PC-3 (cell line): ENCODE measurements at regions not wholly inside any gene's neighbourhood (a gene's known extent, or its start where the extent isn't known, plus 50 kb on each side); places are given as distances from the start of the nearest gene placed in this dataset.

Source experiments
- ATAC-seq: fragments of 200-7000 bp; cut with Tn5 transposase; 2 replicates; pipeline ENCODE4 v1.9.1; 2020; ENCODE audit warnings: mild to moderate bottlenecking, moderate library complexity
- BruUV-seq: library from RNA; stranded (reverse); fragments of 400-500 nt; replicated peaks from 2 replicates; lab custom pipeline; 2021; lab: Mats Ljungman, UMichigan
- CTCF ChIA-PET: fragments of 300-600 bp; sonication (Branson Sonifier 250); formaldehyde crosslinking; loops from one replicate; lab custom pipeline; 2022; ENCODE audit warnings: antibody characterized with exemption; lab: Charles Lee
- POLR2A ChIA-PET: fragments of 300-600 bp; sonication (Branson Sonifier 250); formaldehyde crosslinking; loops from one replicate; lab custom pipeline; 2022; ENCODE audit warnings: antibody characterized with exemption; ENCODE audit not compliant: unreplicated experiment; lab: Charles Lee
- DNase-seq: peaks from one replicate; pipeline ENCODE4 v3.0.0-alpha.2; 2015
- H2AFZ ChIP-seq: fragments of 300-600 bp; sonication (generic); 2 replicates; pipeline ENCODE4 v1.6.0; 2016; ENCODE audit warnings: antibody characterized with exemption, low read length
- H3F3A ChIP-seq: fragments of 300-600 bp; sonication (generic); one replicate; pipeline ENCODE4 v1.6.0; 2017; ENCODE audit warnings: antibody characterized with exemption, low read length, control low read depth, mild to moderate bottlenecking; ENCODE audit not compliant: unreplicated experiment
- H3K27ac ChIP-seq: fragments of 300-600 bp; sonication (generic); 2 replicates; pipeline ENCODE4 v1.5.1; 2016; ENCODE audit warnings: mild to moderate bottlenecking, low read length
- H3K27me3 ChIP-seq: fragments of 300-600 bp; sonication (generic); 2 replicates; pipeline ENCODE4 v1.6.1; 2016; ENCODE audit warnings: low read length, mixed read lengths
- H3K36me3 ChIP-seq: fragments of 300-600 bp; sonication (generic); 2 replicates; pipeline ENCODE4 v1.6.1; 2016; ENCODE audit warnings: low read depth, mixed run types, low read length, mixed read lengths
- H3K4me1 ChIP-seq: fragments of 300-600 bp; sonication (generic); 2 replicates; pipeline ENCODE4 v1.5.1; 2016; ENCODE audit warnings: low read length; ENCODE audit not compliant: insufficient read depth
- H3K4me2 ChIP-seq: fragments of 300-600 bp; sonication (generic); 2 replicates; pipeline ENCODE4 v1.6.0; 2016; ENCODE audit warnings: low read length
- H3K4me3 ChIP-seq: fragments of 300-600 bp; sonication (generic); 2 replicates; pipeline ENCODE4 v1.5.1; 2016; ENCODE audit warnings: mild to moderate bottlenecking, low read length, mixed read lengths
- H3K79me2 ChIP-seq: fragments of 300-600 bp; sonication (generic); 2 replicates; pipeline ENCODE4 v1.6.1; 2017; ENCODE audit warnings: low read length, mixed read lengths
- H3K9ac ChIP-seq: fragments of 300-600 bp; sonication (generic); 2 replicates; pipeline ENCODE4 v1.6.0; 2016; ENCODE audit warnings: mild to moderate bottlenecking, low read length
- H3K9me2 ChIP-seq: fragments of 300-600 bp; sonication (generic); replicated peaks from 2 replicates; pipeline ENCODE4 v1.6.1; 2016; ENCODE audit warnings: mixed run types, low read length, mixed read lengths
- H3K9me3 ChIP-seq: fragments of 300-600 bp; sonication (generic); 2 replicates; pipeline ENCODE4 v1.6.1; 2016; ENCODE audit warnings: low read length, mixed read lengths
- H4K20me1 ChIP-seq: fragments of 300-600 bp; sonication (generic); 2 replicates; pipeline ENCODE4 v1.6.1; 2016; ENCODE audit warnings: low read length, mixed read lengths
- CTCF ChIP-seq: fragments of 300-600 bp; sonication (generic); conservative IDR thresholded peaks from 2 replicates; pipeline ENCODE4 v1.5.1; 2017; ENCODE audit warnings: antibody characterized with exemption, low read depth, mild to moderate bottlenecking, low read length
- EZH2 ChIP-seq: fragments of 300-600 bp; sonication (generic); IDR thresholded peaks from one replicate; pipeline ENCODE4 v1.6.1; 2017; ENCODE audit warnings: antibody characterized with exemption, mild to moderate bottlenecking, low read length; ENCODE audit not compliant: unreplicated experiment
- EZH2phosphoT487 ChIP-seq: fragments of 300-600 bp; sonication (generic); IDR thresholded peaks from 2 replicates; pipeline ENCODE4 v1.6.1; 2018; ENCODE audit warnings: mild to moderate bottlenecking, antibody characterized with exemption, low read length, borderline replicate concordance
- intact Hi-C: fragments of 100-400 bp; cut with micrococcal nuclease; formaldehyde crosslinking; loops from 2 replicates; pipeline ENCODE4 v1.9.0; 2023

GRCh38 chr5:56493766-56494165 is 260.6 kb upstream of the ANKRD55 start:
- no peak overlapping the region for H3K9ac ChIP-seq

GRCh38 chr5:56493308-56493707 is 260.2 kb upstream of the ANKRD55 start:
- no peak for DNase-seq
- no TSS peak for BruUV-seq
- Histone ChIP-seq H3K9ac (no peak overlapping the region), H3K27ac (no peak overlapping the region), H3K79me2 (no peaks in the 10 kb centered on the region), H3K4me2 (no peak overlapping the region), H3F3A (no peaks in the 10 kb centered on the region), H3K4me3 (no peak overlapping the region), H3K9me2 (no peaks in the 10 kb centered on the region), H2AFZ (no peak overlapping the region), H3K36me3 (no peaks in the 10 kb centered on the region), H3K9me3 (no peaks in the 10 kb centered on the region), H3K4me1 (peaks cover 14% of the 10 kb centered on the region), H4K20me1 (no peaks in the 10 kb centered on the region), H3K27me3 (no peaks in the 10 kb centered on the region)
- TF ChIP-seq CTCF (no peak), EZH2phosphoT487 (no peak), EZH2 (no peak)
- POLR2A ChIA-PET = no interaction called here
- intact Hi-C loops = no loop called here
- CTCF ChIA-PET = no interaction called here
- ATAC-seq = no peak

More at GRCh38 chr5:56493766-56494165, 260.6 kb upstream of the ANKRD55 start:
- Histone ChIP-seq H3K79me2 (no peaks in the 10 kb centered on the region), H4K20me1 (no peaks in the 10 kb centered on the region), H3F3A (no peaks in the 10 kb centered on the region), H3K36me3 (no peaks in the 10 kb centered on the region), H3K4me2 (no peak overlapping the region), H3K9me3 (no peaks in the 10 kb centered on the region), H3K9me2 (no peaks in the 10 kb centered on the region), H3K27me3 (no peaks in the 10 kb centered on the region), H3K4me3 (no peak overlapping the region), H2AFZ (no peak overlapping the region), H3K4me1 (peaks cover 14% of the 10 kb centered on the region), H3K27ac (no peak overlapping the region)
- DNase-seq (no peak), ATAC-seq (no peak)
- ChIA-PET POLR2A (no interaction called here), CTCF (no interaction called here)
- intact Hi-C loops = no loop called here
- no TSS peak for BruUV-seq
- TF ChIP-seq EZH2phosphoT487 (no peak), CTCF (no peak), EZH2 (no peak)

- H3K9me2 ChIP-seq = no peaks in the 10 kb centered on the region
- no peak overlapping the region for H3K27ac ChIP-seq
- H3K4me3 ChIP-seq = no peak overlapping the region
- H3K4me1 ChIP-seq = peaks cover 14% of the 10 kb centered on the region
- no peak overlapping the region for H2AFZ ChIP-seq
- intact Hi-C loops = no loop called here
- no peaks in the 10 kb centered on the region for H3K9me3 ChIP-seq
- H3K27me3 ChIP-seq = no peaks in the 10 kb centered on the region
- no TSS peak for BruUV-seq
- CTCF ChIA-PET = no interaction called here
- no peaks in the 10 kb centered on the region for H3K79me2 ChIP-seq
- no peaks in the 10 kb centered on the region for H3K36me3 ChIP-seq
- no peaks in the 10 kb centered on the region for H4K20me1 ChIP-seq
- ATAC-seq (no peak), DNase-seq (no peak)
- POLR2A ChIA-PET = no interaction called here
- H3K9ac ChIP-seq = no peak overlapping the region
- no peaks in the 10 kb centered on the region for H3F3A ChIP-seq
- no peak for TF ChIP-seq EZH2phosphoT487
- no peak for TF ChIP-seq CTCF
- TF ChIP-seq EZH2 = no peak
- no peak overlapping the region for H3K4me2 ChIP-seq
Observed at GRCh38 chr5:56492812-56493211, 259.7 kb upstream of the ANKRD55 start.
